ENCODE measurements at regions not wholly inside any gene's neighbourhood (a gene's known extent, or its start where the extent isn't known, plus 50 kb on each side); places are given as distances from the start of the nearest gene placed in this dataset.
"Not testable (repeated sequence)": the region's sequence is repeated elsewhere in the genome, so short reads cannot be mapped to it uniquely, and the experiment has no call there.

- H3K27me3 ChIP-seq (ENCODE audit: control insufficient read depth, insufficient read depth): no peaks in the 10 kb centered on the region
- H3K9me3 ChIP-seq (ENCODE audit: control insufficient read depth, low read length): no peaks in the 10 kb centered on the region
- DNase-seq (no peak), ATAC-seq (no peak)
- no peak overlapping the region for H3K27ac ChIP-seq (ENCODE audit: low read length)
- H3K4me3 ChIP-seq (ENCODE audit: low read length): no peak overlapping the region
- intact Hi-C loops (cut with DNase I): no loop called here
- H3K4me1 ChIP-seq (ENCODE audit: control insufficient read depth, insufficient read depth, low read length): no peaks in the 10 kb centered on the region
- 48% methylated on average over 3 of the region's 3 CpGs for WGBS
These were observed 108.4 kb upstream of the GRAMD1B start for GRCh38 chr11:123321636-123322035.

GRCh38 chr11:123318623-123319022, 111.4 kb upstream of the GRAMD1B start:
- WGBS: 47% methylated on average over 2 of the region's 2 CpGs
- intact Hi-C loops (cut with DNase I): no loop called here
- ATAC-seq: no peak

GRCh38 chr11:123318132-123318531, 111.9 kb upstream of the GRAMD1B start:
- H3K9me3 ChIP-seq (ENCODE audit: control insufficient read depth, low read length); H3K4me3 ChIP-seq (ENCODE audit: low read length); intact Hi-C loops (cut with DNase I); H3K4me1 ChIP-seq (ENCODE audit: control insufficient read depth, insufficient read depth, low read length); H3K27ac ChIP-seq (ENCODE audit: low read length); DNase-seq; H3K27me3 ChIP-seq (ENCODE audit: control insufficient read depth, insufficient read depth); ATAC-seq: not testable (repeated sequence)

More at GRCh38 chr11:123318623-123319022, 111.4 kb upstream of the GRAMD1B start:
- no peak for DNase-seq
- no peaks in the 10 kb centered on the region for H3K27me3 ChIP-seq (ENCODE audit: control insufficient read depth, insufficient read depth)
- H3K4me1 ChIP-seq (ENCODE audit: control insufficient read depth, insufficient read depth, low read length): peaks cover 4% of the 10 kb centered on the region
- no peak overlapping the region for H3K27ac ChIP-seq (ENCODE audit: low read length)
- H3K4me3 ChIP-seq (ENCODE audit: low read length): no peak overlapping the region
- no peaks in the 10 kb centered on the region for H3K9me3 ChIP-seq (ENCODE audit: control insufficient read depth, low read length)

- no peaks in the 10 kb centered on the region for H3K27me3 ChIP-seq (ENCODE audit: control insufficient read depth, insufficient read depth)
- no peak overlapping the region for H3K4me3 ChIP-seq (ENCODE audit: low read length)
- WGBS: 80% methylated on average over 6 of the region's 6 CpGs
- no peak overlapping the region for H3K27ac ChIP-seq (ENCODE audit: low read length)
- DNase-seq (no peak), ATAC-seq (no peak)
- no peaks in the 10 kb centered on the region for H3K9me3 ChIP-seq (ENCODE audit: control insufficient read depth, low read length)
- peaks cover 4% of the 10 kb centered on the region for H3K4me1 ChIP-seq (ENCODE audit: control insufficient read depth, insufficient read depth, low read length)
- intact Hi-C loops (cut with DNase I): no loop called here
These were observed 114.1 kb upstream of the GRAMD1B start for GRCh38 chr11:123316003-123316402.

GRCh38 chr11:123314972-123315371, 115.1 kb upstream of the GRAMD1B start:
- ATAC-seq (peak; percentile 90 to 93), DNase-seq (peak; percentile 49 to 75 (median 71))
- Histone ChIP-seq H3K4me1 (ENCODE audit: control insufficient read depth, insufficient read depth, low read length) (peaks cover 4% of the 10 kb centered on the region), H3K27ac (ENCODE audit: low read length) (peak overlapping the region; percentile 78), H3K9me3 (ENCODE audit: control insufficient read depth, low read length) (no peaks in the 10 kb centered on the region), H3K4me3 (ENCODE audit: low read length) (no peak overlapping the region), H3K27me3 (ENCODE audit: control insufficient read depth, insufficient read depth) (no peaks in the 10 kb centered on the region)
- intact Hi-C loops (cut with DNase I): no loop called here
- WGBS: 33% methylated on average over 11 of the region's 11 CpGs

GRCh38 chr11:123313262-123313661, 116.8 kb upstream of the GRAMD1B start:
- Histone ChIP-seq H3K4me1 (ENCODE audit: control insufficient read depth, insufficient read depth, low read length) (peaks cover 4% of the 10 kb centered on the region), H3K27ac (ENCODE audit: low read length) (no peak overlapping the region), H3K9me3 (ENCODE audit: control insufficient read depth, low read length) (no peaks in the 10 kb centered on the region), H3K27me3 (ENCODE audit: control insufficient read depth, insufficient read depth) (no peaks in the 10 kb centered on the region), H3K4me3 (ENCODE audit: low read length) (no peak overlapping the region)
- intact Hi-C loops (cut with DNase I): no loop called here
- 71% methylated on average over 5 of the region's 5 CpGs for WGBS
- ATAC-seq (no peak), DNase-seq (no peak)

- DNase-seq (no peak), ATAC-seq (peak; percentile 86 to 92)
- 49% methylated on average over 7 of the region's 7 CpGs for WGBS
- intact Hi-C loops (cut with DNase I): loop anchor here in 2 of 4 donors (10.0 kb wide), 2 partner anchors 47 to 97 kb away; no protein-coding TSS in a partner anchor
- no peak overlapping the region for H3K4me3 ChIP-seq (ENCODE audit: low read length)
- H3K4me1 ChIP-seq (ENCODE audit: control insufficient read depth, insufficient read depth, low read length): no peaks in the 10 kb centered on the region
- no peaks in the 10 kb centered on the region for H3K27me3 ChIP-seq (ENCODE audit: control insufficient read depth, insufficient read depth)
- H3K27ac ChIP-seq (ENCODE audit: low read length): peak overlapping the region; percentile 81
- H3K9me3 ChIP-seq (ENCODE audit: control insufficient read depth, low read length): no peaks in the 10 kb centered on the region
These were observed 113.0 kb upstream of the CLMP start for GRCh38 chr11:123308077-123308476.

- H3K27me3 ChIP-seq (ENCODE audit: control insufficient read depth, insufficient read depth): no peaks in the 10 kb centered on the region
- H3K9me3 ChIP-seq (ENCODE audit: control insufficient read depth, low read length): no peaks in the 10 kb centered on the region
- H3K4me1 ChIP-seq (ENCODE audit: control insufficient read depth, insufficient read depth, low read length): no peaks in the 10 kb centered on the region
- 69% methylated on average over 4 of the region's 4 CpGs for WGBS
- H3K4me3 ChIP-seq (ENCODE audit: low read length): no peak overlapping the region
- DNase-seq: no peak
- no peak for ATAC-seq
- intact Hi-C loops (cut with DNase I): loop anchor here in 2 of 4 donors (10.0 kb wide), 2 partner anchors 48 to 98 kb away; no protein-coding TSS in a partner anchor
- H3K27ac ChIP-seq (ENCODE audit: low read length): peak overlapping the region; percentile 55
These were observed 112.2 kb upstream of the CLMP start for GRCh38 chr11:123307276-123307675.

GRCh38 chr11:123306531-123306930, 111.5 kb upstream of the CLMP start:
- intact Hi-C loops (cut with DNase I): loop anchor here in 2 of 4 donors (10.0 kb wide), 2 partner anchors 48 to 98 kb away; no protein-coding TSS in a partner anchor

GRCh38 chr11:123305601-123306375, 110.7 kb upstream of the CLMP start:
- DNase-seq: no peak
- intact Hi-C loops (cut with DNase I): loop anchor here in 2 of 4 donors (10.0 kb wide), 2 partner anchors 49 to 99 kb away; no protein-coding TSS in a partner anchor
- no peak overlapping the region for H3K4me3 ChIP-seq (ENCODE audit: low read length)
- no peak for ATAC-seq
- no peaks in the 10 kb centered on the region for H3K9me3 ChIP-seq (ENCODE audit: control insufficient read depth, low read length)
- no peaks in the 10 kb centered on the region for H3K27me3 ChIP-seq (ENCODE audit: control insufficient read depth, insufficient read depth)
- H3K4me1 ChIP-seq (ENCODE audit: control insufficient read depth, insufficient read depth, low read length): no peaks in the 10 kb centered on the region
- WGBS: 89% methylated on average over 10 of the region's 10 CpGs
- H3K27ac ChIP-seq (ENCODE audit: low read length): no peak overlapping the region

More at GRCh38 chr11:123306531-123306930, 111.5 kb upstream of the CLMP start:
- H3K27ac ChIP-seq (ENCODE audit: low read length): no peak overlapping the region
- H3K27me3 ChIP-seq (ENCODE audit: control insufficient read depth, insufficient read depth): no peaks in the 10 kb centered on the region
- H3K4me3 ChIP-seq (ENCODE audit: low read length): no peak overlapping the region
- ATAC-seq (no peak), DNase-seq (no peak)
- H3K4me1 ChIP-seq (ENCODE audit: control insufficient read depth, insufficient read depth, low read length): no peaks in the 10 kb centered on the region
- WGBS: 96% methylated on average over 7 of the region's 7 CpGs
- H3K9me3 ChIP-seq (ENCODE audit: control insufficient read depth, low read length): no peaks in the 10 kb centered on the region

GRCh38 chr11:123304828-123305466, 109.9 kb upstream of the CLMP start:
- WGBS: 71% methylated on average over 8 of the region's 8 CpGs
- ATAC-seq (no peak), DNase-seq (no peak)
- no peaks in the 10 kb centered on the region for H3K27me3 ChIP-seq (ENCODE audit: control insufficient read depth, insufficient read depth)
- intact Hi-C loops (cut with DNase I): loop anchor here (5.0 to 10.0 kb wide), 5 partner anchors 50 to 177 kb away; no protein-coding TSS in a partner anchor
- H3K4me1 ChIP-seq (ENCODE audit: control insufficient read depth, insufficient read depth, low read length): no peaks in the 10 kb centered on the region
- no peak overlapping the region for H3K27ac ChIP-seq (ENCODE audit: low read length)
- no peaks in the 10 kb centered on the region for H3K9me3 ChIP-seq (ENCODE audit: control insufficient read depth, low read length)
- H3K4me3 ChIP-seq (ENCODE audit: low read length): no peak overlapping the region
